D721Med (cell line): ENCODE measurements at regions not wholly inside any gene's neighbourhood (a gene's known extent, or its start where the extent isn't known, plus 50 kb on each side); places are given as distances from the start of the nearest gene placed in this dataset.

ENCODE experiments used
- DNase-seq: peaks from one replicate; pipeline ENCODE4 v3.0.0; 2011; ENCODE audit warnings: low spot score; ENCODE audit not compliant: insufficient read length
- FAIRE-seq: peaks from 2 replicates; lab custom pipeline; 2011; peaks lifted over from hg19 to GRCh38; lab: Jason Lieb, UNC
- CTCF ChIP-seq: IDR thresholded peaks from 2 replicates; pipeline ENCODE4 v1.5.1; 2012; ENCODE audit warnings: mild to moderate bottlenecking, control low read depth; ENCODE audit not compliant: insufficient read depth; ENCODE audit errors: missing control alignments

DNA sequence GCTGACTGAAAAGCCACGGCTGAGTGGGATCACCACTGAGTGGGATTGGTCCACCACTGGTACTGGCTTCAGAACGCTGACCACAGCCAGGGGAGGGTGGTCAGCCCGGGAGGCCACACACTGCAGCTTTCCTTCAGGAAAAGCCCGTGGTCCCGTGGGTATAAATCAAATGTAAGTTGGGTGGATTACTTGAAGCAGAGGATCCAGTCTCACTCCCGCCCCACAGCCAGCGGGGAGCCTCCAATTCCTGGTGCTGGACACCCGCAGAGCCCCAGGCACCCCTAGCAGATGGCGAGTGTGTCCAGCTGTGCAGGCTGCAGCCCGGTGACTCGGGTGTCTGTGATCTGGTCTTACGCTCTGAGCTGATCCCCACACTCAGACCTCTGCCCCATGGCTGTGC, 231.1 kb upstream of the ZNF32 start:
- DNase-seq (no peak), FAIRE-seq (no peak)
- TF ChIP-seq CTCF: no peak

DNA sequence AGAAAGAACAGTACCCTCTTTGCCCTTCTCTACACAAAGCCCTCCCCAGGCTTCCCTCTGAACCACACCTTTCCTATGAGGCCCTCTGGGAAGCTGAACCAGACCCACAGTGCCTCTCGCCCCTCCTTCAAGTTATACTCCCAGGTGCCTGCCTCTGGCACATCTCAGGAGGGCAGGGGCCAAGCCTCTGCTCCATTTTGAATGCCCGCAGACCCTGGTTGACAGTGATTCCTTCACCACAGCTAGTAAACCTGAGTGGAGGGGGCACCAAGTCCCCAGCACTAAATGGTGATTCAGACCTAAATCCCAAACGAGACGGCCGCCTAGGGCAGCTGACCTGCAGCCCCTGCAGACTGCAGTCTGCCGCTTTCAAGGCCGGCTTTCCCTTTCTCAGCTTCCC, 230.5 kb upstream of the ZNF32 start:
- DNase-seq (no peak), FAIRE-seq (no peak)
- no peak for TF ChIP-seq CTCF

DNA sequence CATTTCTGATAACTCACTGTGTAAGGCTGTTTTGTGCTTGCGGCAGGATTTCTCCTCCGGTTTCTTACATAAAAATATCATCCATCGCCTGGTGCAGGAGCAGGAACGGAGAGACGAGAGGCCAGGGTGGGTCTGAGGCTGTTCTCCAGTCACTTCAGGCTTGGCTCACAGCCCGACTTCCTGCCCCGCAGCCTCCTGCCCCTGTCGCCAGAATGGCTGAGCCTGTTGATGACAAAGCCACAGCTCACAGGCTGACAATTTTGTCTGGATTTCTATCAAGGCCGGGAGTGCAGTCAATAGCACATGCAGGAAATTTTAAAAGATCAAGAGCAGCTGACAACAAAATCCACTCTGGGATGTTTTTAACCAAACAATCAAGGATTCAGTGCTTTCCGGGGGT, 229.7 kb upstream of the ZNF32 start:
- TF ChIP-seq CTCF: no peak
- no peak for FAIRE-seq
- no peak for DNase-seq

GRCh38 chr10:43876976-43877375, 228.3 kb upstream of the ZNF32 start:
- no peak for FAIRE-seq
- no peak for TF ChIP-seq CTCF
- no peak for DNase-seq

DNA sequence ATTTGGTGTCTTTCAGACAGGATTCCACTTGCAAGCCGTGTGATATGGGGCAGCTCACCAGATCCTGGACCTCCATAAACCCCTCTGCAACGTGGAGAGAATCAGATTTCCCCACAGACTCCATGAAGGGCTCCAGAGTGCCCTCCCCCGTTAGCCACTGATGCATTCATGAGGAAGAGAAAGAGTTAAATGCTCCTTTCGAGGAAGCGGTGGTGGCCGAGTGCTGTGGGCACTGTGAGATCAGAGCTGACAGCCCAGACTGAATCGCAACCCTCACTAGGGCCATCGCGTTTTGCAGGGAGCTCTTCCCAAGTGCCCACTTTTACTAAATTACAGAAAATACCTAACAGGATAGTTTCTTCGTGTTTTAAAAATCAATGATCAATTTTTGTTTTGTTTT, 226.3 kb upstream of the ZNF32 start:
- DNase-seq: no peak
- no peak for FAIRE-seq
- no peak for TF ChIP-seq CTCF

DNA sequence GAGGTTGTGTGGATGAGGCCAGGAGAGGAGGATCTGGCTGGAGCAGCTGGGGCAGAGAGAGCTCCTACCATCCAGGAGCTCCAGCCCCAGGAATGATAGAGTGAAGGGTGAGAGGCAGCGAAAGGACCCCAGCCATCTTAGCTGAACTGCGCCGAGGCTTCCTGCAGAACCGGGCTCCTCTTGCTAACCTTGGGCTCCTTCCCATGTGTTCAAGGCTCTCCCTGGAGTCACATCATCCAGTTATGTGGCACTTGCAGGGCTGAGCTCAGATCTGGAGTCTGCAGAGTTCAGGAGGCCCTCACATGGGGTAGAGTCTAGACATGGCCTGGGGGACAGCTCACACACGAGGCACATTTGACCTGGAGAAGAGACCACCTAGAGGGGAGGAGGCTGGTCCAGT, 225.0 kb upstream of the ZNF32 start:
- DNase-seq: no peak
- no peak for FAIRE-seq
- TF ChIP-seq CTCF: no peak

DNA sequence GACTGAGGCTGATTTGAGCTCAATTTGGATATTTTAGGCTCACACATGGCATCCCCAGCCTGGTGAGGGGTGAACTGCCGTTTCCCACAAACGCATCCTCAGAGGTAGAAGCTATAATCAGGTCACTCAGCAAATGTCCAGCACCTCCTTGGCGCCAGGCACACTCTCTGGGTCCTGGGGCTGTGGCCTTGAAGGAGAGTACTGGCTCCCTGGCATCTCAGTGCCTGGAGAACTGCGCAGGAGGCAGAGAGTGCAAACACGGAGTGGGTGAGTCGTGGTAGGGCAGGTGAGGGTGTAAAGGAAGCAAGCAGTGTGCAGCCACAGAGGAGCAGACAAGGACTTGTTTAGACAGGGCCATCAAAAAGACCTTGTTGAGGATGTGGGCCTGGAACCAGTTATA, 224.0 kb upstream of the ZNF32 start:
- no peak for TF ChIP-seq CTCF
- no peak for DNase-seq
- FAIRE-seq: no peak
